Panc1 (cell line): ENCODE measurements at regions not wholly inside any gene's neighbourhood (a gene's known extent, or its start where the extent isn't known, plus 50 kb on each side); places are given as distances from the start of the nearest gene placed in this dataset.

Source experiments
- ATAC-seq: fragments of 200-7000 bp; cut with Tn5 transposase; 2 replicates; pipeline ENCODE4 v1.9.1; 2020; ENCODE audit warnings: mild to moderate bottlenecking, moderate library complexity
- BruUV-seq: library from RNA; stranded (reverse); fragments of 400-500 nt; replicated peaks from 2 replicates; lab custom pipeline; 2021; lab: Mats Ljungman, UMichigan
- CTCF ChIA-PET: fragments of 300-600 bp; sonication (Branson Sonifier 250); formaldehyde crosslinking; loops from one replicate; lab custom pipeline; 2022; ENCODE audit warnings: antibody characterized with exemption; lab: Charles Lee
- POLR2A ChIA-PET: fragments of 300-600 bp; sonication (Branson Sonifier 250); formaldehyde crosslinking; loops from one replicate; lab custom pipeline; 2022; ENCODE audit warnings: antibody characterized with exemption; lab: Charles Lee
- DNase-seq: peaks from one replicate; pipeline ENCODE4 v3.0.0-alpha.2; 2010; ENCODE audit warnings: low read depth, low spot score
- H3K27ac ChIP-seq: 2 replicates; pipeline ENCODE4 v1.5.1; 2011; ENCODE audit warnings: mild to moderate bottlenecking, low read length, inconsistent platforms
- H3K27me3 ChIP-seq: fragments of 200-500 bp; sonication (Bioruptor generic); 2 replicates; pipeline ENCODE4 v1.6.0; 2014; ENCODE audit warnings: low read length, inconsistent platforms; ENCODE audit not compliant: control insufficient read depth, insufficient read depth
- H3K36me3 ChIP-seq: fragments of 200-500 bp; sonication (Bioruptor generic); 2 replicates; pipeline ENCODE4 v1.5.1; 2014; ENCODE audit warnings: inconsistent platforms, mild to moderate bottlenecking, low read length, moderate library complexity; ENCODE audit not compliant: control insufficient read depth, insufficient read depth
- H3K4me1 ChIP-seq: 2 replicates; pipeline ENCODE4 v1.5.1; 2011; ENCODE audit warnings: inconsistent platforms, mild to moderate bottlenecking, low read length, moderate library complexity; ENCODE audit not compliant: control insufficient read depth, insufficient read depth
- H3K4me3 ChIP-seq, 2 experiments: 2 replicates each; pipeline ENCODE4 v1.5.1; 2011 to 2012; ENCODE audit warnings: low read depth in 2 of 2, low read length in 2 of 2, mild to moderate bottlenecking in 2 of 2, inconsistent platforms in 1 of 2, moderate library complexity in 1 of 2
- H3K9me3 ChIP-seq: fragments of 200-500 bp; sonication (Bioruptor generic); 2 replicates; pipeline ENCODE4 v1.5.1; 2014; ENCODE audit warnings: low read depth, mild to moderate bottlenecking, inconsistent platforms, low read length, moderate library complexity; ENCODE audit not compliant: control insufficient read depth, insufficient read depth
- CTCF ChIP-seq: fragments of 450-650 bp; IDR thresholded peaks from 2 replicates; pipeline ENCODE4 v1.5.1; 2017; ENCODE audit warnings: mild to moderate bottlenecking
- POLR2AphosphoS5 ChIP-seq: IDR thresholded peaks from 2 replicates; pipeline ENCODE4 v1.6.1; 2012; ENCODE audit warnings: mild to moderate bottlenecking, low read depth, low read length, moderate library complexity
- SIN3A ChIP-seq: IDR thresholded peaks from 2 replicates; pipeline ENCODE4 v1.6.1; 2012; ENCODE audit warnings: low read depth, mild to moderate bottlenecking, low read length, moderate library complexity, borderline replicate concordance; ENCODE audit not compliant: insufficient read depth
- TCF7L2 ChIP-seq: IDR thresholded peaks from 2 replicates; pipeline ENCODE4 v1.6.1; 2011; ENCODE audit warnings: mild to moderate bottlenecking, low read depth, low read length, inconsistent platforms
- in situ Hi-C: cut with HindIII; loops from 2 replicates; pipeline ENCODE4 v1.10.0; 2016; ENCODE audit warnings: low sequenced_read_pairs, low pct_unique_long_range_greater_than_20kb
- intact Hi-C: fragments of 100-400 bp; cut with micrococcal nuclease; formaldehyde crosslinking; loops from one replicate; pipeline ENCODE4 v1.10.0; 2022; ENCODE audit not compliant: unreplicated experiment
- TF ChIP-seq, protein P1 (sequence below), 2 experiments: IDR thresholded peaks; 2 replicates each; pipeline ENCODE4 v1.6.1; 2011 to 2012; ENCODE audit warnings: low read depth in 2 of 2, control low read depth in 1 of 2, low read length in 1 of 2, mild to moderate bottlenecking in 1 of 2, moderate library complexity in 1 of 2; ENCODE audit not compliant: insufficient read depth in 1 of 2

GRCh38 chr3:109835958-109836357, 498.6 kb upstream of the DPPA4 start:
- ChIA-PET POLR2A (no interaction called here), CTCF (no interaction called here)
- intact Hi-C loops = no loop called here
- no peak overlapping the region for H3K4me3 ChIP-seq
- H3K36me3 ChIP-seq = no peaks in the 10 kb centered on the region
- no peaks in the 10 kb centered on the region for H3K9me3 ChIP-seq
- no peak overlapping the region for H3K27ac ChIP-seq
- no peaks in the 10 kb centered on the region for H3K27me3 ChIP-seq
- ATAC-seq (no peak), DNase-seq (no peak)
- in situ Hi-C loops = no loop called here
- H3K4me1 ChIP-seq = no peaks in the 10 kb centered on the region
- TF ChIP-seq, protein P1, sequence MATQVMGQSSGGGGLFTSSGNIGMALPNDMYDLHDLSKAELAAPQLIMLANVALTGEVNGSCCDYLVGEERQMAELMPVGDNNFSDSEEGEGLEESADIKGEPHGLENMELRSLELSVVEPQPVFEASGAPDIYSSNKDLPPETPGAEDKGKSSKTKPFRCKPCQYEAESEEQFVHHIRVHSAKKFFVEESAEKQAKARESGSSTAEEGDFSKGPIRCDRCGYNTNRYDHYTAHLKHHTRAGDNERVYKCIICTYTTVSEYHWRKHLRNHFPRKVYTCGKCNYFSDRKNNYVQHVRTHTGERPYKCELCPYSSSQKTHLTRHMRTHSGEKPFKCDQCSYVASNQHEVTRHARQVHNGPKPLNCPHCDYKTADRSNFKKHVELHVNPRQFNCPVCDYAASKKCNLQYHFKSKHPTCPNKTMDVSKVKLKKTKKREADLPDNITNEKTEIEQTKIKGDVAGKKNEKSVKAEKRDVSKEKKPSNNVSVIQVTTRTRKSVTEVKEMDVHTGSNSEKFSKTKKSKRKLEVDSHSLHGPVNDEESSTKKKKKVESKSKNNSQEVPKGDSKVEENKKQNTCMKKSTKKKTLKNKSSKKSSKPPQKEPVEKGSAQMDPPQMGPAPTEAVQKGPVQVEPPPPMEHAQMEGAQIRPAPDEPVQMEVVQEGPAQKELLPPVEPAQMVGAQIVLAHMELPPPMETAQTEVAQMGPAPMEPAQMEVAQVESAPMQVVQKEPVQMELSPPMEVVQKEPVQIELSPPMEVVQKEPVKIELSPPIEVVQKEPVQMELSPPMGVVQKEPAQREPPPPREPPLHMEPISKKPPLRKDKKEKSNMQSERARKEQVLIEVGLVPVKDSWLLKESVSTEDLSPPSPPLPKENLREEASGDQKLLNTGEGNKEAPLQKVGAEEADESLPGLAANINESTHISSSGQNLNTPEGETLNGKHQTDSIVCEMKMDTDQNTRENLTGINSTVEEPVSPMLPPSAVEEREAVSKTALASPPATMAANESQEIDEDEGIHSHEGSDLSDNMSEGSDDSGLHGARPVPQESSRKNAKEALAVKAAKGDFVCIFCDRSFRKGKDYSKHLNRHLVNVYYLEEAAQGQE (IDR thresholded peaks at IDR 0.05; ENCODE audit: insufficient read depth in 1 of 2, low read depth in 2 of 2, low read length in 1 of 2) = no peak
- TF ChIP-seq TCF7L2 (no peak), CTCF (no peak), SIN3A (no peak), POLR2AphosphoS5 (no peak)
- BruUV-seq = no TSS peak

- TF ChIP-seq CTCF (no peak), SIN3A (no peak), TCF7L2 (no peak), POLR2AphosphoS5 (no peak)
- TF ChIP-seq, protein P1 (IDR thresholded peaks at IDR 0.05; ENCODE audit: insufficient read depth in 1 of 2, low read depth in 2 of 2, low read length in 1 of 2) = no peak
- no peak overlapping the region for H3K4me3 ChIP-seq
- H3K4me1 ChIP-seq = no peaks in the 10 kb centered on the region
- H3K27me3 ChIP-seq = no peaks in the 10 kb centered on the region
- no peak overlapping the region for H3K27ac ChIP-seq
- in situ Hi-C loops (no loop called here), intact Hi-C loops (no loop called here)
- no TSS peak for BruUV-seq
- CTCF ChIA-PET = no interaction called here
- DNase-seq (no peak), ATAC-seq (no peak)
- peaks cover 18% of the 10 kb centered on the region for H3K9me3 ChIP-seq
- POLR2A ChIA-PET = no interaction called here
- no peaks in the 10 kb centered on the region for H3K36me3 ChIP-seq
Measured at GRCh38 chr3:109851854-109852253, 514.5 kb upstream of the DPPA4 start.
